RWPE1 (cell line): ENCODE measurements at regions not wholly inside any gene's neighbourhood (a gene's known extent, or its start where the extent isn't known, plus 50 kb on each side); places are given as distances from the start of the nearest gene placed in this dataset.

Experiments
- CTCF ChIA-PET: fragments of 350-600 bp; sonication (Branson Sonifier 250); formaldehyde crosslinking; extraction: SDS; loops from one replicate; lab custom pipeline; 2021; lab: Yijun Ruan, JAX
- POLR2A ChIA-PET: fragments of 400-600 bp; formaldehyde crosslinking; extraction: SDS; loops from one replicate; lab custom pipeline; 2020; ENCODE audit warnings: antibody characterized with exemption; ENCODE audit not compliant: low non-redundant PET; lab: Yijun Ruan, JAX
- DNase-seq: peaks from one replicate; pipeline ENCODE4 v3.0.0; 2012; ENCODE audit warnings: low spot score
- H3K27ac ChIP-seq: fragments of 450-650 bp; 2 replicates; pipeline ENCODE4 v1.5.1; 2017
- TF ChIP-seq, protein P1 (sequence below): fragments of 450-650 bp; conservative IDR thresholded peaks from 2 replicates; pipeline ENCODE4 v1.5.1; 2017; ENCODE audit warnings: low read depth, mild to moderate bottlenecking

- TF ChIP-seq, protein P1, sequence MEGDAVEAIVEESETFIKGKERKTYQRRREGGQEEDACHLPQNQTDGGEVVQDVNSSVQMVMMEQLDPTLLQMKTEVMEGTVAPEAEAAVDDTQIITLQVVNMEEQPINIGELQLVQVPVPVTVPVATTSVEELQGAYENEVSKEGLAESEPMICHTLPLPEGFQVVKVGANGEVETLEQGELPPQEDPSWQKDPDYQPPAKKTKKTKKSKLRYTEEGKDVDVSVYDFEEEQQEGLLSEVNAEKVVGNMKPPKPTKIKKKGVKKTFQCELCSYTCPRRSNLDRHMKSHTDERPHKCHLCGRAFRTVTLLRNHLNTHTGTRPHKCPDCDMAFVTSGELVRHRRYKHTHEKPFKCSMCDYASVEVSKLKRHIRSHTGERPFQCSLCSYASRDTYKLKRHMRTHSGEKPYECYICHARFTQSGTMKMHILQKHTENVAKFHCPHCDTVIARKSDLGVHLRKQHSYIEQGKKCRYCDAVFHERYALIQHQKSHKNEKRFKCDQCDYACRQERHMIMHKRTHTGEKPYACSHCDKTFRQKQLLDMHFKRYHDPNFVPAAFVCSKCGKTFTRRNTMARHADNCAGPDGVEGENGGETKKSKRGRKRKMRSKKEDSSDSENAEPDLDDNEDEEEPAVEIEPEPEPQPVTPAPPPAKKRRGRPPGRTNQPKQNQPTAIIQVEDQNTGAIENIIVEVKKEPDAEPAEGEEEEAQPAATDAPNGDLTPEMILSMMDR, result no peak
- CTCF ChIA-PET, result no interaction called here
- H3K27ac ChIP-seq, result no peak overlapping the region
- no peak for DNase-seq
- POLR2A ChIA-PET, result no interaction called here
Observed at GRCh38 chr5:166062719-166063118, 2228.7 kb upstream of the WWC1 start.

DNA sequence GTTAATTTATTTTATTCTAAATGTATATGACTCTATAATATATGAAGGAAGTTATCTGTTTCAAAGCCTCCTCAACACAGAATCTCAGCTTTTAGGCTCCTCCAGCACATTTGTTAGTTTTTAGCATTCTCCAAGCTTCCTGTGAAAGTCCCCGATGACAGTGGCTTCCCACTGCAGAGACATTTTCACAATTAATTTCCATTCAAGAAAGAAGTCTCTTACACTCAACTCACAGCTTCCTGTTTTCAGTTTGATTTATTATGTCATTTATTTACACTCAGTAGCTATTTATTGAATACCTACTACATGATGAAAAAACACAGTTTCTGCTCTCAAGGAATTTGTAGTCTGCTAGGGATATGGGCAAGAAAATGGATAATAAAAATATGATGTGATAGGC lies 2228.2 kb upstream of the WWC1 start:
- no peak for DNase-seq
- ChIA-PET POLR2A (no interaction called here), CTCF (no interaction called here)
- TF ChIP-seq, protein P1, result no peak
- no peak overlapping the region for H3K27ac ChIP-seq

DNA sequence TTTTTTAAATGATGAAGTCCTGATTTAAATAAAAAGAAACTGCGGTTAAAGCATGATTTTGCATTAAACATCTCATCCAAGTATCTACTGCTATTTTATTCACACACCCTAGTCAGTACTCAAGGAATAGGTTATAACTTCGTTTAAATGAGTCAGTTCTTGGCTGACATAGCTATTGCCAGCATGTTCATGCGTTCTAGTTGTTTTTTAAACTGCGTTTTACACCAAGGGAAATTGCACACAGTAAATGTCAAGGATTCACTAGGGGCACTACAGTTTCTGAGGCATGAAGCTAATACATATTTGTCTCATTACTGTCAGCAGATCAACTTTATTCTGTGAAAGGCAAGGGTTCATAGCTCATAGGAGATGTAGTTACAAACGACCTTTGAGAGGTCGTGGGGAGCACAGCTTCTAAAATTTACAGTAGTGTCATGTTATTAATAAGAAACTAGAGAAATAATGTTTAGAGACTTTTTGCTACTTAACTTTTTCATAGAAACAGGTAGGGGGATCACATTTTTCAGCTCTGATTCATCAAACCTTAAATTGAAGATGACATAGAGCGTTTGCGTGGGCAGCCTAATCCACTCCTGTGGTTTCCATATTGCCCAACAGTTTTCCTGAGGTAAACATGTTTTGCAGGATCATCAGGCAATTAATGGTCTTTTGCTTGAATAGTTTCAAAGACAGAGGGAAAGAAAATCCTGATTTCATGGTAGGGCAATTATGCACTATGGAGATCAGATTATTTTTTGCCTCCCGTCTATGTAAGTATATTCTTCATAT lies 2222.7 kb upstream of the WWC1 start:
- no peak overlapping the region for H3K27ac ChIP-seq
- TF ChIP-seq, protein P1, result no peak
- CTCF ChIA-PET, result interaction anchor here (0.6 kb wide), 1 partner anchor 1163 kb away, joined by 4 read pairs; no protein-coding TSS in a partner anchor
- DNase-seq, result peak; percentile 87
- POLR2A ChIA-PET, result no interaction called here

DNA sequence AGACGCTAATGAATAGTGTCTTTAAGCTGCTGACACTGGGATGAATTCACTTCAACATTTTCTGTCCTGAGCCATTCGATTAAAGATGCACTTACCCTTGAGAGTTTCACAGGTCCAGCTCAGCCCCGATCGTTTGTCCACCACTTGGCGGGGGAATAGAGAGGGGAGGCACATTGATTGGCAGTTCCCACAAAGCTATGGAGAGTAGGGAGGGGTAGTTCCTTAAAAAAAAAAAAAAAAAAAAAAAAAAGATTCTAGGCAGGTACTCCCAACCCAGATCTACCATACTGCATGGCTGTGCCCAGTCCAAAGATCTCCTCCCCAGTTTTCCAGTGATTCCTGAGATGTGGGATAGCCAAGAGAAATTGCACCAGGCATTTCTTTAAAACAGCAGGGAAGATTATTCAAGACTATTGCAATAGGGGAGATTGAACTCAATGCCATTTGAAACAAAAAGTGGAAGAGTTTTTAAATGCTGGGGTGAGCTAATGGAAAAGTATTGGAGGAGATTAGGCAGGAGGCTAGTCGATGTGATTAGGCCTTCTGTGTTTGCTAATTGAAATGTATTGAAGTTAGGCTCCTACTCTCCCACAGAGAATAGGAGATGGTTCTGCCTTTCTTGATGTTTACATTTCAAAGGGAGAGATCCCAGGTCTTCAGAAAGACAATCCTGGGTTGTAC lies 2217.4 kb upstream of the WWC1 start:
- POLR2A ChIA-PET, result no interaction called here

DNA sequence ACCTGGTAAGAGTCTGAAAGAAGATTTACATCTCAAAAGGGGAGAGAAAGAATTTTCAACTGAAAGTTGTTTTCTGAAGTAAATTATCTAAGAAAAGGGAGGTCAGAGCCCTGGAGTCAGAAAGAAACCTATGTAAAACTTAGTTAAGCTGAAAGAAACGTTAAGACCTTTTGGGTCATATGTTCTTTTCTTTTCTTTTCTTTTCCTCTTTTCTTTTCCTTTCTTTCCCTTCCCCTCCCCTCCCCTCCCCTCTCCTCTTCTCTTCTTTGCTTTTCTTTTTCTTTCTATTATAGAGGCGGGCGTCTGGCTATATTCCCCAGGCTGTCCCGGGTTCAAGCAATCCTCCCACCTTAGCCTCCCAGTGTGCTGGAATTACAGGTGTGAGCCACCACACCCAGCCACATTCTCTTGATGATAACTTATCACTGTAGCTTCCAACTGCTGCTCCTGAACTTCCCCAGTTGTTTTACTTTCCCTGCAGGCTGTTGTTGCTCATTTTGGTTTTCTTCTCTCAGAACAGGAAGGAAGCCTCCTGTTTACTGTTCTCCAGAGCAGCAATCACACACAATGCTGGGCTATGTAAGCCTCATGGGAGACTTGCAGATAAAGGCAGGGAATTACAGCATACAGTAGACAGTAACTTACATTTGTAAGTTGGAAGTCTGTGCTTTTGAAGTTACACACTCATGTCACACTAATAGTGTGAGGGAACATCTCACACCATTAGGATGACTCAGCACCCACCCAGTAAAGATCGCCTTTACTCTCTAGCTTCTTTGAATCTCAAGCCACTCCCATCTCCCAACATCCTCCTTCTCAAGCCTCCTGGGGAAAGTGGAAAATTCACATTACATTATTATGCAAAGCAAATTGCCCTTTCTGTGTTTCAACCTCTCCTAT lies 2216.6 kb upstream of the WWC1 start:
- no peak for DNase-seq
- CTCF ChIA-PET, result interaction anchor here (0.6 kb wide), 1 partner anchor 287 kb away, joined by 3 read pairs; no protein-coding TSS in a partner anchor

More for the DNA sequence above, 2217.4 kb upstream of the WWC1 start:
- DNase-seq, result no peak
- H3K27ac ChIP-seq, result no peak overlapping the region
- CTCF ChIA-PET, result interaction anchor here (0.6 kb wide), 2 partner anchors 286 to 1452 kb away, joined by 3 to 4 read pairs; no protein-coding TSS in a partner anchor
- TF ChIP-seq, protein P1, result no peak

More for the DNA sequence above, 2216.6 kb upstream of the WWC1 start:
- no peak overlapping the region for H3K27ac ChIP-seq
- POLR2A ChIA-PET, result no interaction called here
- TF ChIP-seq, protein P1, result no peak
